Activated CD4-positive, alpha-beta T cell treated with anti-CD3 and anti-CD28 coated beads, Interleukin-10, Interleukin-2, amounts not matched to agents 100 ng/mL and 50 ng/mL, durations not matched to agents 16 hours and 8 hours (primary cell): ENCODE measurements at regions not wholly inside any gene's neighbourhood (a gene's known extent, or its start where the extent isn't known, plus 50 kb on each side); places are given as distances from the start of the nearest gene placed in this dataset.
"Not testable (repeated sequence)": the region's sequence is repeated elsewhere in the genome, so short reads cannot be mapped to it uniquely, and the experiment has no call there.

Source experiments
- DNase-seq: peaks from one replicate; pipeline ENCODE4 v3.0.0-alpha.2; 2020

GRCh38 chr22:25397616-25398015, 166.9 kb upstream of the GRK3 start:
- DNase-seq: no peak

GRCh38 chr22:25398591-25399062, 165.8 kb upstream of the GRK3 start:
- peak; percentile 86 for DNase-seq

- DNase-seq: no peak
Observed at GRCh38 chr22:25399649-25400151, 164.8 kb upstream of the GRK3 start.

GRCh38 chr22:25402160-25402500, 162.3 kb upstream of the GRK3 start:
- DNase-seq: no peak

GRCh38 chr22:25402501-25403283, 161.8 kb upstream of the GRK3 start:
- DNase-seq: no peak

- no peak for DNase-seq
Observed at GRCh38 chr22:25403284-25403810, 161.1 kb upstream of the GRK3 start.

- no peak for DNase-seq
Observed at GRCh38 chr22:25403811-25404471, 160.5 kb upstream of the GRK3 start.

- no peak for DNase-seq
Observed at GRCh38 chr22:25404556-25404927, 159.9 kb upstream of the GRK3 start.

GRCh38 chr22:25404928-25405816, 159.3 kb upstream of the GRK3 start:
- DNase-seq: peak; percentile 81

- DNase-seq: no peak
Observed at GRCh38 chr22:25405841-25406509, 158.5 kb upstream of the GRK3 start.

- no peak for DNase-seq
Observed at GRCh38 chr22:25406510-25407210, 157.8 kb upstream of the GRK3 start.

GRCh38 chr22:25407226-25407858, 157.1 kb upstream of the GRK3 start:
- no peak for DNase-seq

GRCh38 chr22:25407859-25408229, 156.6 kb upstream of the GRK3 start:
- DNase-seq: no peak

GRCh38 chr22:25409240-25409639, 155.2 kb upstream of the GRK3 start:
- DNase-seq: no peak

GRCh38 chr22:25410849-25411248, 153.6 kb upstream of the GRK3 start:
- no peak for DNase-seq

- DNase-seq: no peak
Observed at GRCh38 chr22:25413620-25414019, 150.9 kb upstream of the GRK3 start.

GRCh38 chr22:25415731-25416130, 148.7 kb upstream of the GRK3 start:
- DNase-seq: not testable (repeated sequence)

- DNase-seq: not testable (repeated sequence)
Observed at GRCh38 chr22:25417826-25418225, 146.6 kb upstream of the GRK3 start.

GRCh38 chr22:25419247-25420113, 145.0 kb upstream of the GRK3 start:
- DNase-seq: no peak

- not testable (repeated sequence) for DNase-seq
Observed at GRCh38 chr22:25420114-25420441, 144.4 kb upstream of the GRK3 start.
